GM21528 (cell line): ENCODE measurements at regions not wholly inside any gene's neighbourhood (a gene's known extent, or its start where the extent isn't known, plus 50 kb on each side); places are given as distances from the start of the nearest gene placed in this dataset.
"Not testable (repeated sequence)": the region's sequence is repeated elsewhere in the genome, so short reads cannot be mapped to it uniquely, and the experiment has no call there.

Experiments
- ATAC-seq: cut with Tn5 transposase; IDR thresholded peaks from one replicate; pipeline ENCODE4 v1.9.1; 2021; ENCODE audit warnings: mild to moderate bottlenecking, moderate library complexity; ENCODE audit not compliant: unreplicated experiment, low FRiP score

DNA sequence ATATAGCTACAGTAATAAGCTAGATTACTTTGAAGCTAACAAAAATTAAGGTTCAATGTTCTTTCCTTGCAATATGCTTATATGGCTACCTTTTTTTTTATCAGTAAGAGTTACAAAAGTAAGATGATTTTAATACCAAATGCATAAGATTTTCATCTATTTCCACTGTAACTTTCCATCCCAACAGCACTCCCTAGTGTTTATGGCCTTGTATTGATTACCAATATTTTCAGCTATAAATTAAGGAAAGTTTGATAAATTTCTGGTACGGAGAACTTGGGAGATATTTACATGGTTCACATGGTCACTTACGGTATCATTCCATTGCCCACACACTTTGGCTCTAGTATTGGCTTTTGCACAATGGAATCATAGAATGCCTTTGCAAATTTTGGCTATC is 448.9 kb upstream of the PABPC4L start:
- ATAC-seq, result no peak

DNA sequence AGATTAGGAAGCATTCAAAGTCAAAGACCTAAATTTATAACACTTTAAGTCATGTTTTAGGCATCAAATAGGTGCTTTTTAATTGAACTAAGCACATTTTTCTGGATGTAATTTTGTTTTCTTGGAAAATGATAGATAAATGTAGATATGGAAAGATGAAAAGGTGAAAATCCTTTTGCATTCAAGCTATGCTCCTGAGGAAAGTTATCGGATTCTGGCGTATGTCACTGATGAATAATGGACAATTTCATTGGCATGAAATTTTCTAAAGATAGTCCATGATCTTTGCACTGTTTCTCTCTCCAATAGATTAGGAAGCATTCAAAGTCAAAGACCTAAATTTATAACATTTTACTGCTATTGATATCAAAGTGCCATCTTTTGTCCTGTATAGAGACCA is 444.2 kb upstream of the PABPC4L start:
- no peak for ATAC-seq

DNA sequence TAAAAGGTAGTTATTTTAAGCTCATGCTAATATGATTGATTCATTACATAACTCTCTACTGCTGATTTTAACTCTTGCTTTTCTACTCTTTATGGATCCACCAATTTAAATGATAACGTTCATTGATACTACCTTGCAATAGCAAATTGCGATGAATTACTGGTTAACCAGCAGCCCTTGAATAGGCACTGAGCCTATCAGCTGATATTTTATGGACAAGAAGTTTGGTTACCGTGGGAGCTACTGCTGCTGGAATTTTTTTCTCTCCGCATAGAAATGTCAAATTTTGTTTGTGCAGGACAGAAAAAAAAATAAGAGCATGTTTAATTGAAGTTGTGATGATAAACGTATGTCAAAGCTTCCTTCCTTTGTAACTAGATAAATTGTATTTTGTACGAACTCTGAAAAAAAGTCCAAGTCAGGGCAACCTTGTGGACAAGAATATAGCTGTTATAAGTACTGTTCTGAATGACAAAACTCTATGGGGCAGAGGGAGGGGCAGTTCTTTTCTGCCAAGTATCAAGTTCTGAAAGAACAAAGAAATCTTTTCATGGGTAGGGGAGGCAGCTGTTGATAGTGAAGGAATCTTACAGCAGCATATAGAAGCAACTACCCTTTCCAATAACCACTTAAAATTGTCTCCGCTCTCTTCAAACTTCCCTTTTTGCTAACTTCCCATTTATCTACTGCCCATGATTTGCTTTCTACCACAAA is 434.9 kb upstream of the PABPC4L start:
- no peak for ATAC-seq

DNA sequence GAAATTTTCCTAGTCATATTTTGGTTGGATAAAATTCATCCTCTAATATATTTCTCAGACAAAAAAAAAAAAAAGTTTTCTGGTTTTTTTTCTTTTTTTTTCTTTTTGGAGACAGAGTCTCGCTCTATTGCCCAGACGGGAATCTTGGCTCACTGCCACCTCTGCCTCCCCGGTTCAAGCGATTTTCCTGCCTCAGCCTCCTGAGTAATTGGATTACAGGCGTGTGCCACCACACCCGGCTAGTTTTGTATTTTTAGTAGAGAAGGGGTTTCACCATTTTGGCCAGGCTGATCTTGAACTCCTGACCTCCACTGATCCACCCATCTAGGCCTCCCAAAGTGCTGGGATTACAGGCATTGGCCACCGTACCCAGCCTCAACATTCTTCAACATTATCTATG is 432.7 kb upstream of the PABPC4L start:
- ATAC-seq, result no peak

DNA sequence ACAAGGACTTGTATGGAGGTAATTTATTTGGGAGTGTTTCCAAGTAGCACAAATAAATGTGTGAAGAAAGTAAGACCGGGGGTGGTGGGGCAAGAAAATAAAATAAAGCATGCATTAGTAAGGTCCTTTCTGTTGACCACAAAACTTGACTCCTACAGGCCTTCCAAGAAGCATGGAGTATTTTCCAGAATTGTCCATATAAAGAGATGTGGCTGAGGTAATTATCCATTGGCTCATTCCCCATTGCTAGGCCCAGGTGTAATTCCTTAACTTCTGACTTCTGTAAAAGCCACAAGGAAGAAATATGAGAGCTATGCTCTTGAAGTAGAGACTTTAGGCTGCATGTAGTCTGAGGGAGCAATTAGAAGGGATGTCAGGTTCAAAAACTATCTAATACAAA is 430.5 kb upstream of the PABPC4L start:
- ATAC-seq, result no peak

- ATAC-seq, result no peak
Measured at GRCh38 chr4:134628066-134628465, 426.5 kb upstream of the PABPC4L start.

GRCh38 chr4:134627366-134627765 is 425.8 kb upstream of the PABPC4L start:
- no peak for ATAC-seq

DNA sequence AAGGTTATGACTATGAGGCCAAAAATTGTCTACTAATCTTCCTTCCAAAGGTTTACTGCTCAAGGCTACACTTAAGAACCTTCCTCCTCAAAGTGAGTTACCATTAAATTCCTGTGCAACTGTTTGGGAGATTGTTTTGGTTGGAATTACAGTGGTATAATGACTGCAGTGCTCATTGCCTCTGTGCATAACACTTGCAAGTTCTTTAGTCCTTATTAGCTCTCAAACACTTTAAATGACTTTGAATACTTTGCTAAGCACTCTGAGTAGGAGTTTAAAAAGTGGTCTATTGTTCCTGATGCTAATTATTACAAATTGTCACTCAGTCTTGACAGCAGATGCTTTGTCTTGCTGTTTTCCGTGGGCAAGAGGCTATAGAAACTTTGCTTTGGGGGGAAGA is 422.8 kb upstream of the PABPC4L start:
- ATAC-seq, result no peak

DNA sequence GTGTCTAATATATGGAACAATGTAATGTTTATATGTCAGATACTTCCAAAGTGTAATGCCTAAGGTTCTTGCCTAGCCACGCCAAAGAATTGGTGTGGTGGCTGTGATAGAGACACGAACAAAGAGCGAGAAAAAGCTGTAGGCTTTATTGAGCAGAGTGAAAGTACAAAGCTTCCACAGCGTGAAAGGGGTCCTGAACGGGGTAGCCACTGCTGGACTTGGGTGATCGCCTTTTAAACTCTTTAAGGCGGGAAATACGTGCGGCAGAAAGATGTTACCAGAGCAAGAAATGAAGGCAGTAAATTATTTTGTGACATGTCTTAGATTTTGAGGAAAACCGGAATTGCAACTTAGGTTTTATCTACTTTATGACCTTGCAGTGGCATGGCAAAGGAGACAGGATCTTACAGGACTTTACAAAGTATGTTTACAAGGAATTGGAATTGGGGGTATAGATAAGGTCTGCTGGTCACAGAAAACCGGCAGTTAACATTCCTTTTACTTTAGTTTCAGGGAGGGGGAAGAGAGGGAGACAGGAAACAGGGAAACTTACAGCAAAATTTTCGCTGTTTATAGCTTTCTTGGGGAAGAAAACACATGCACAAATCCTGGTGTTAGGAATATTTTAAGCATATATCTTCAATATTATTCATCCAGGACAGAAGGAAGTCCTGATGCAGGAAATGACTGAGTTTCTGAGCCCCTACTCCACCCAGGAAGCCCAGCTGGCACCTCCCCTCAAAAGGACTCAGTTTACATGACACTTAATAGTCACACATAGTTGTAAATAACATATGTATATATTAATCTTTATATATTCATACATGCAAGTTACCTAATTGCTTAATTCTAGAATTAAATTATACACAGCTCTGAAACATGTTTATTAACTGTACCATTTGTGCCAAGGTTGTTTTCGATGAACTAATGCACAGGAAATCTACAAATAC is 421.3 kb upstream of the PABPC4L start:
- not testable (repeated sequence) for ATAC-seq

DNA sequence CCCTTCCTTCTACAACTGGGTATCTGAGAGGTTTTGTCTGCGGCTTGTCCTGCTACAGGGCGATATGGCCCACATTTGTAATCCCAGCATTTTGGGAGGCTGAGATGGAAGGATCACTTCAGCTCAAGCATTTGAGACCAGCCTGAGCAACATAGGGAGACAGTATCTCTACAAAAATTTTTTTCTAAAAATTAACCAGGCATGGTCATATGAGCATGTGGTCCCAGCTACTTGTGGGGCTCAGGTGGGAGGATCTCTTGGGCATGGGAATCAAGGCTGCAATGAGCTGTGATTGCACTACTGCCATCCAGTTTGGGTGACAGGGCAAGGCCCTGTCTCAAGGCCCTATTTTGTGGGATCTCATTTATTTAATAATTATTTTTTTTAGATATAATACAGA is 420.6 kb upstream of the PABPC4L start:
- ATAC-seq, result no peak

DNA sequence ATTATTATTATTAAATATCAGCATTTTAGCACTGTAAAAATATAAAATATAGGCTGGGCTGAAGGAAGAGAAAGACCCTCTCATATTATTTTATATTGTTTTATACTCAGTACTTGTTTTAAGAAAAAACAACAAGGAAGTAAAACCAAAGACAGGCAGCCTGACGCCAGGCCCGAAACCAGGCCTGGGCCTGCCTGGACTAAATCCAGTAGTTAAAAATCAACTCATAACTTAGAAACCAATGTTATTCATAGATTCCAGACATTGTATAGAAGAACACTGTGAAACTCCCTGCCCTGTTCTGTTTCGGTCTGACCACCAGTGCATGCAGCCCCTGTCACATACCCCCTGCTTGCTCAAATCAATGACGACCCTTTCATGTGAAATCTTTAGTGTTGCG is 420.1 kb upstream of the PABPC4L start:
- ATAC-seq, result not testable (repeated sequence)

GRCh38 chr4:134610956-134611355 is 409.4 kb upstream of the PABPC4L start:
- ATAC-seq, result no peak

- ATAC-seq, result no peak
Measured at GRCh38 chr4:134610172-134610571, 408.6 kb upstream of the PABPC4L start.

DNA sequence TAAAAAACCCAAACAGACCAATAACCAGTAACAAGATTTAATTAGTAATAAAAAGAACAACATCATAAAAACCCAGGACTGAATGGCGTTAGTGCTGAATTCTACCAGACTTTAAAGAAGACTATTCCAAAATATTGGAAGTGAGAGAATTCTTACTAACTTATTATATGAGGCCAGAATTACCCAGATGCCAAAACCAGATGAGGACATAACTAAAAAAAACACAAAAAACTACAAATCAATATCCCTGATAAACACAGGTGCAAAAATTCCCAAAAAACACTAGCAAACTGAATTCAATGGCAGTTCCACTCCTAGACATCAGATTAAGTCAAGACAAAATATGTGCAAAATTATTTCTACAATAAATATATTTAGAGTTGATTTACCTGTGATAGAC is 400.1 kb upstream of the PABPC4L start:
- ATAC-seq, result no peak

DNA sequence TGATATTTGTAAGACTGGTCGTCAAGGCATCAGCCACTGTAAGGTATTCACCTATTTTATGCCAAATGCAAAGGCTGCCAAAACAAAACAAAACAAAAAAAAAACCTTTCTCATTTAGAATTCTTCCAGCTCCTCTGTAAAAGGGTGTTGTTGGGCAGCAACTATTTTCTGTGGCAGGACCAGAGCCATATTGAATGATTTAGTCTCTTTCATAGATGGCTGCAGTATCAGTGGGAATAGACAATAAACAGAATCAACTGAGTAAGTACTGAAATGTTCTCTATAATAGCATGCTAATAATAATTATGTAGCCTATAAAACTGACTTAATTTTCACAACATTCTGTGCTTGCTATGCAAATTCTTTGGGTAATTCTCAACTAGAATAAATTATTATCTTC is 389.7 kb upstream of the PABPC4L start:
- no peak for ATAC-seq

- ATAC-seq, result no peak
Measured at GRCh38 chr4:134585972-134586371, 384.4 kb upstream of the PABPC4L start.

DNA sequence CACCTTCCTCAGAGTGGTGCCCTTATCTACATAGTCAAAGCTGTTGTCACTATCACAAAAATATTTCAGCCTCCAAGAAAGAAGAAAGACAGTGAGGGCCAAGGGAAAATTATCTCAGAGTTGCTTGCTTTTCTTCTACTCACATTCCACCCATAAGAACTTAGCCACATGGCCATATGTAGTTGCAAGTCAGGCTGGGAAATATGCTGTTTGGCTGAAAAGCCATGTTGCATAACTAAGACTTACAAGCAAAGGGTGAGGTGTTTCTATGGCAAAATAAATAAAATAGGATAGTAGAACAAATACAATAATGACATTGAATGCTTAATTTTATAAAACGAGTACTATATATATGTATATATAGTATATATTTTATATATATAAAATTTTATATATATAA is 365.9 kb upstream of the PABPC4L start:
- ATAC-seq, result no peak

- ATAC-seq, result no peak
Measured at GRCh38 chr4:134560728-134561127, 359.1 kb upstream of the PABPC4L start.

DNA sequence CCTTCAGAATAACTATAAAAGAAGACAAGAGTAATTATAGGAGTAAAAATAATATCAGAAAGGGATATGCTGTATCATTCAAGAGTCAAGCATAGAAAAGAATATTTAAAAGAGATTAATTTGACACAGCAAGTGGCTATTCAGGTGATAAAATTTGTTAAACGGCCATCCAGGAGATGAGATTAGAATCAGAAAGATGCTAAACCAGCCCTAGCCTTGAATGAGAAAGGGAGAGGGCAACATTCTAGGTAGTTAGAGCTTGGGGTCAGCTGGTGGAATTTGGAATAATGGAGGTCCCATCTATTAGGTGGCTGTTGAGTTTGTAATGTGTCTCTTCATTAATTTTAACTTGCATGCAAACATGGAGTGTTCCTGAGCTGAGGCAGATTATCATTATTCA is 350.5 kb upstream of the PABPC4L start:
- no peak for ATAC-seq

GRCh38 chr4:134551348-134551747 is 349.8 kb upstream of the PABPC4L start:
- ATAC-seq, result no peak

- ATAC-seq, result no peak
Measured at GRCh38 chr4:134548052-134548628, 346.6 kb upstream of the PABPC4L start.
